NB4 (cell line): ENCODE measurements at regions not wholly inside any gene's neighbourhood (a gene's known extent, or its start where the extent isn't known, plus 50 kb on each side); places are given as distances from the start of the nearest gene placed in this dataset.

ENCODE experiments used
- POLR2A ChIP-seq: IDR thresholded peaks from 2 replicates; pipeline ENCODE4 v1.6.1; 2011; ENCODE audit warnings: mild to moderate bottlenecking; ENCODE audit not compliant: insufficient read length; ENCODE audit errors: extremely low read depth
- TF ChIP-seq, protein P1 (sequence below): IDR thresholded peaks from one replicate; pipeline ENCODE4 v1.5.1; 2012; ENCODE audit warnings: low read depth, low read length

DNA sequence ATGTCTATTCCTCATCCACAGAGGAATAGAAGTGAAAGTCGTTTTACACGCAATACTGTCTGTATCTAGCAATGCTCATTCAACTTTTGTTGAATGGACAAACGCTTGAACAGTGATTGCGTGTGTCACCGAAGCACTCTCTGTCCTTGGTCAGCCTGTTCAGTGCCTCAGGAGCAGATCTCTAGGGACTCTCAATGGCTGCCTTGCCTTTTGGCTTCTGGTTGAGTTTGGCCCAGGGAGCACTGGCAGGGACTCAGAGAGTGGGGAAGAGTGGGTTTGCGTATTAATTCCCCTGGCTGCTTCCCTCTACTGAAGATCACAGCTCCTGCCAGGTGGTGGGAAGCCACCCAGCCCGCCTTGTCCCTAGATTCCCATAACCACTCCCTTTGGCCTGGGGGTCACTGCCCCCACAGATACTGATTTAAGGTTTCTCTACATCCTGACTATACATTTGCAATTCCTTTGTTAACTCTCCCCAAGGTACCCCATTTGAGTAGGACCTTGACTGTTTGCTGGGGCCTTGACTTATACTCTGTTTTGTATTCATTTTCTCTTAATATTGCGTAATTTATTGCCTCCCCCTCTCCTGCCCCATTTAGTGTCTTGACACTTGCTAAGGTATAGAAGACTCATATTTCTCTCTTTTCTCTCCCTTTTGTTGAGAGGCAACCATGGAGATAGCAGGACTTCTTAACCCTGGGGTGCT lies 61.7 kb upstream of the USP24 start:
- TF ChIP-seq, protein P1, sequence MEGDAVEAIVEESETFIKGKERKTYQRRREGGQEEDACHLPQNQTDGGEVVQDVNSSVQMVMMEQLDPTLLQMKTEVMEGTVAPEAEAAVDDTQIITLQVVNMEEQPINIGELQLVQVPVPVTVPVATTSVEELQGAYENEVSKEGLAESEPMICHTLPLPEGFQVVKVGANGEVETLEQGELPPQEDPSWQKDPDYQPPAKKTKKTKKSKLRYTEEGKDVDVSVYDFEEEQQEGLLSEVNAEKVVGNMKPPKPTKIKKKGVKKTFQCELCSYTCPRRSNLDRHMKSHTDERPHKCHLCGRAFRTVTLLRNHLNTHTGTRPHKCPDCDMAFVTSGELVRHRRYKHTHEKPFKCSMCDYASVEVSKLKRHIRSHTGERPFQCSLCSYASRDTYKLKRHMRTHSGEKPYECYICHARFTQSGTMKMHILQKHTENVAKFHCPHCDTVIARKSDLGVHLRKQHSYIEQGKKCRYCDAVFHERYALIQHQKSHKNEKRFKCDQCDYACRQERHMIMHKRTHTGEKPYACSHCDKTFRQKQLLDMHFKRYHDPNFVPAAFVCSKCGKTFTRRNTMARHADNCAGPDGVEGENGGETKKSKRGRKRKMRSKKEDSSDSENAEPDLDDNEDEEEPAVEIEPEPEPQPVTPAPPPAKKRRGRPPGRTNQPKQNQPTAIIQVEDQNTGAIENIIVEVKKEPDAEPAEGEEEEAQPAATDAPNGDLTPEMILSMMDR, result no peak
- no peak for TF ChIP-seq POLR2A
